GM12878 (cell line): ENCODE measurements at regions not wholly inside any gene's neighbourhood (a gene's known extent, or its start where the extent isn't known, plus 50 kb on each side); places are given as distances from the start of the nearest gene placed in this dataset.

Source experiments
- ATAC-seq: fragments of 200-7000 bp; cut with Tn5 transposase; 3 replicates; pipeline ENCODE4 v1.9.1; 2020; ENCODE audit warnings: mild to moderate bottlenecking, moderate library complexity
- BruUV-seq: library from RNA; stranded (reverse); fragments of 400-500 nt; replicated peaks from 2 replicates; lab custom pipeline; 2021; lab: Mats Ljungman, UMichigan
- CTCF ChIA-PET: fragments of 300-600 bp; sonication (Branson Sonifier 250); formaldehyde crosslinking; extraction: SDS; loops from one replicate; lab custom pipeline; 2021; ENCODE audit warnings: inconsistent platforms; lab: Yijun Ruan, JAX
- POLR2A ChIA-PET: fragments of 350-600 bp; formaldehyde crosslinking; extraction: SDS; loops from one replicate; lab custom pipeline; 2021; ENCODE audit warnings: inconsistent platforms; lab: Charles Lee
- RAD21 ChIA-PET: fragments of 300-600 bp; sonication (Branson Sonifier 250); formaldehyde crosslinking; loops from one replicate; lab custom pipeline; 2023; ENCODE audit warnings: antibody characterized with exemption; ENCODE audit not compliant: unreplicated experiment; lab: Charles Lee
- SMC1A ChIA-PET: fragments of 300-600 bp; sonication (Branson Sonifier 250); formaldehyde crosslinking; loops from one replicate; lab custom pipeline; 2023; ENCODE audit not compliant: unreplicated experiment, uncharacterized antibody; lab: Charles Lee
- DNase-seq: peaks from one replicate; pipeline ENCODE4 v3.0.0-alpha.2; 2011; ENCODE audit warnings: low read depth, low spot score
- FAIRE-seq: peaks from 3 replicates; lab custom pipeline; 2011; peaks lifted over from hg19 to GRCh38; lab: Jason Lieb, UNC
- H2AFZ ChIP-seq: 2 replicates; pipeline ENCODE4 v1.6.0; 2011; ENCODE audit warnings: low read depth, low read length, control low read depth; ENCODE audit not compliant: control insufficient read depth
- H3K27ac ChIP-seq: 2 replicates; pipeline ENCODE4 v1.5.1; 2011; ENCODE audit warnings: control low read depth; ENCODE audit not compliant: control insufficient read depth, insufficient read depth
- H3K27me3 ChIP-seq, 2 experiments: replicated peaks in 1 of 2; 2 replicates each; pipeline versions ENCODE4 v1.6.0 to v1.6.1; 2011; ENCODE audit warnings: low read length in 1 of 2; ENCODE audit not compliant: control insufficient read depth in 2 of 2, insufficient read depth in 2 of 2
- H3K36me3 ChIP-seq, 2 experiments: 2 replicates each; pipeline ENCODE4 v1.5.1; 2011; ENCODE audit warnings: low read length in 1 of 2; ENCODE audit not compliant: control insufficient read depth in 2 of 2, insufficient read depth in 2 of 2
- H3K4me1 ChIP-seq: 2 replicates; pipeline ENCODE4 v1.6.1; 2011; ENCODE audit warnings: mild to moderate bottlenecking, low read length, moderate library complexity, mixed read lengths; ENCODE audit not compliant: control insufficient read depth, insufficient read depth
- H3K4me2 ChIP-seq: 2 replicates; pipeline ENCODE4 v1.6.0; 2011; ENCODE audit warnings: control low read depth; ENCODE audit not compliant: control insufficient read depth, insufficient read depth
- H3K4me3 ChIP-seq: fragments of 200-600 bp; sonication (generic); 2 replicates; pipeline ENCODE4 v1.5.1; 2016
- H3K79me2 ChIP-seq: 2 replicates; pipeline ENCODE4 v1.6.0; 2011; ENCODE audit warnings: low read length; ENCODE audit not compliant: control insufficient read depth, insufficient read depth
- H3K9ac ChIP-seq: 2 replicates; pipeline ENCODE4 v1.8.0; 2011; ENCODE audit warnings: low read length, control low read depth, mixed read lengths; ENCODE audit not compliant: control insufficient read depth, insufficient read depth
- H3K9me3 ChIP-seq: replicated peaks from 3 replicates; pipeline ENCODE4 v1.5.1; 2011; ENCODE audit warnings: mild to moderate bottlenecking, low read length; ENCODE audit not compliant: control insufficient read depth, insufficient read depth
- H4K20me1 ChIP-seq: 2 replicates; pipeline ENCODE4 v1.6.0; 2011; ENCODE audit not compliant: control insufficient read depth, insufficient read depth
- ASH2L ChIP-seq: fragments of 300-600, 200-600 bp; sonication (generic); IDR thresholded peaks from 2 replicates; pipeline ENCODE4 v1.6.1; 2017; ENCODE audit warnings: low read depth, mild to moderate bottlenecking, borderline replicate concordance
- BCL11A ChIP-seq: IDR thresholded peaks from 2 replicates; pipeline ENCODE4 v1.6.1; 2011; ENCODE audit warnings: low read depth, low read length
- BCL3 ChIP-seq: IDR thresholded peaks from 2 replicates; pipeline ENCODE4 v1.6.1; 2011; ENCODE audit warnings: borderline replicate concordance, low read depth, mild to moderate bottlenecking, moderate library complexity, low read length; ENCODE audit not compliant: insufficient read depth, poor library complexity, severe bottlenecking
- GABPA ChIP-seq: IDR thresholded peaks from 2 replicates; pipeline ENCODE4 v1.6.1; 2014; ENCODE audit warnings: antibody characterized with exemption, low read depth, mild to moderate bottlenecking, inconsistent platforms
- HDGF ChIP-seq: fragments of 450-650 bp; IDR thresholded peaks from 2 replicates; pipeline ENCODE4 v1.6.1; 2016; ENCODE audit warnings: antibody characterized with exemption
- PML ChIP-seq: IDR thresholded peaks from 2 replicates; pipeline ENCODE4 v1.6.1; 2012; ENCODE audit warnings: low read length, inconsistent platforms
- RBBP5 ChIP-seq: fragments of 200-600 bp; sonication (generic); conservative IDR thresholded peaks from 2 replicates; pipeline ENCODE4 v1.6.1; 2016
- RELA ChIP-seq: fragments of 450-650 bp; IDR thresholded peaks from 2 replicates; pipeline ENCODE4 v1.8.0; 2014; ENCODE audit warnings: borderline replicate concordance; ENCODE audit not compliant: partially characterized antibody
- RUNX3 ChIP-seq: IDR thresholded peaks from 2 replicates; pipeline ENCODE4 v1.6.1; 2012; ENCODE audit warnings: low read length, inconsistent platforms
- STAT3 ChIP-seq: IDR thresholded peaks from 2 replicates; pipeline ENCODE4 v1.6.1; 2011; ENCODE audit warnings: low read depth, low read length, improper control_type of control experiment
- YBX1 ChIP-seq: fragments of 450-650 bp; IDR thresholded peaks from 2 replicates; pipeline ENCODE4 v1.6.1; 2016; ENCODE audit warnings: antibody characterized with exemption
- ZSCAN29 ChIP-seq: fragments of 450-650 bp; IDR thresholded peaks from 2 replicates; pipeline ENCODE4 v1.6.1; 2017; ENCODE audit warnings: mild to moderate bottlenecking, moderate library complexity
- WGBS: methylation state at CpG from one replicate; pipeline ENCODE4 v1.1.6; 2016; ENCODE audit warnings: low lambda C conversion rate; ENCODE audit not compliant: insufficient replicate concordance, insufficient coverage; ENCODE audit errors: missing lambda C conversion rate; 5-methylcytosine and 5-hydroxymethylcytosine counted together
- in situ Hi-C: fragments of 300-500 bp; cut with MboI; formaldehyde crosslinking; loops from 9 replicates; pipeline ENCODE4 v1.14.3; 2018; ENCODE audit warnings: mixed read lengths
- intact Hi-C: fragments of 100-400 bp; cut with micrococcal nuclease; formaldehyde crosslinking; loops from one replicate; pipeline ENCODE4 v1.14.2; 2022; ENCODE audit not compliant: unreplicated experiment

- peaks cover 0 to 1% of the 10 kb centered on the region in 2 experiments; a peak in 3 of 4 replicates for H3K27me3 ChIP-seq
- H3K79me2 ChIP-seq, result no peaks in the 10 kb centered on the region
- H2AFZ ChIP-seq, result no peak overlapping the region
- H3K4me2 ChIP-seq, result no peak overlapping the region
- WGBS, result 2% methylated on average over 4 of the region's 4 CpGs
- BruUV-seq, result no TSS peak
- no peaks in the 10 kb centered on the region for H3K36me3 ChIP-seq
- H3K9ac ChIP-seq, result no peak overlapping the region
- H3K9me3 ChIP-seq, result no peaks in the 10 kb centered on the region
- no peak overlapping the region for H3K4me3 ChIP-seq
- SMC1A ChIA-PET, result interaction anchor here (0.8 kb wide), 1 partner anchor 11 kb away, joined by 3 read pairs; no protein-coding TSS in a partner anchor
- RAD21 ChIA-PET, result interaction anchor here (0.8 kb wide), 1 partner anchor 35 kb away, joined by 3 read pairs; no protein-coding TSS in a partner anchor
- in situ Hi-C loops (no loop called here), intact Hi-C loops (no loop called here)
- no peak overlapping the region for H3K27ac ChIP-seq
- no peak for FAIRE-seq
- no peak for ATAC-seq
- DNase-seq, result no peak
- H4K20me1 ChIP-seq, result no peaks in the 10 kb centered on the region
- TF ChIP-seq BCL3 (no peak), RELA (no peak), YBX1 (no peak), RBBP5 (no peak), ASH2L (no peak), BCL11A (no peak), STAT3 (no peak), HDGF (no peak), ZSCAN29 (no peak), GABPA (no peak), PML (no peak), RUNX3 (no peak)
- no peaks in the 10 kb centered on the region for H3K4me1 ChIP-seq
- CTCF ChIA-PET, result interaction anchor here (0.7 to 0.8 kb wide), 2 partner anchors 11 to 64 kb away, joined by 3 read pairs; no protein-coding TSS in a partner anchor
- POLR2A ChIA-PET, result no interaction called here
Observed at GRCh38 chr2:46841621-46842020, 74.0 kb downstream of the MCFD2 start.
